GM18502 (cell line): ENCODE measurements at regions not wholly inside any gene's neighbourhood (a gene's known extent, or its start where the extent isn't known, plus 50 kb on each side); places are given as distances from the start of the nearest gene placed in this dataset.
"Not testable (repeated sequence)": the region's sequence is repeated elsewhere in the genome, so short reads cannot be mapped to it uniquely, and the experiment has no call there.

ENCODE experiments used
- ATAC-seq: cut with Tn5 transposase; IDR thresholded peaks from one replicate; pipeline ENCODE4 v1.9.1; 2021; ENCODE audit warnings: mild to moderate bottlenecking; ENCODE audit not compliant: unreplicated experiment, poor library complexity

DNA sequence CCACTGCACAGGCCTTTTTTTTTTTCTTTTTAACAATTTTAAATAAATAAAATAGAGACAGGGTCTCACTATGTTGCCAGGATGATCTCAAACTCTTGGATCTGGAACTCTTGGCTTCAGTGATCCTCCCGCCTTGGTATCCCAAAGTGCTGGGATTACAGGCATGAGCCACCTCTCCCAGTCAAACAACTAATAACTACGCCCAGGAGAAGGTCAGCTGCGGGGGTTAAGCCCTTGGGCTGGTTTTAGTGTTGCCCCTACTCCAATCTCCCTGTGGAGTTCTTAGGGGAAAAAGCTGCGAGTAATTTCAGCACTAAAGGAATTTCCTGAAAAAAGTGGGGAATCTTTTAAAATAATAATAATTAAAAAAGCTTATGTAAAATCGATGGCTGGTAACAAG lies 96.4 kb upstream of the XPO1 start:
- no peak for ATAC-seq

DNA sequence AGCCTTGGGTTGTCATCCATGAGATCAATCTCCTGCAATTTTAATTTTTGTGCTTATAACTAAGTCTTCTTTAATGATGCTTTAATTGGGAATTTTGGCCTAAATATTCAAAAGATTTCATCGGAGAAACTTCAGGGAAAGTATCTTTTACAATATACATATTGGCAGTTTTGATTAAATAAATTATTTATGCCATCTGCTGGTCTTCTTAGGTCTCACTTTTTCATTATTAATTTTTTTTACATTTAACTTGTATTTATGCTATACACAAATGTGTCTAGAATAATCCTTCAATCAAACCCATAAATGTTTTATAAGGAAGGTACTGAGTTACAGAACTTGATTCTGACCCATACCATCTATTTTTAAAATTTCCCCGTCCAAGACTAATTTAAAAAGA lies 95.1 kb upstream of the XPO1 start:
- ATAC-seq, result no peak

DNA sequence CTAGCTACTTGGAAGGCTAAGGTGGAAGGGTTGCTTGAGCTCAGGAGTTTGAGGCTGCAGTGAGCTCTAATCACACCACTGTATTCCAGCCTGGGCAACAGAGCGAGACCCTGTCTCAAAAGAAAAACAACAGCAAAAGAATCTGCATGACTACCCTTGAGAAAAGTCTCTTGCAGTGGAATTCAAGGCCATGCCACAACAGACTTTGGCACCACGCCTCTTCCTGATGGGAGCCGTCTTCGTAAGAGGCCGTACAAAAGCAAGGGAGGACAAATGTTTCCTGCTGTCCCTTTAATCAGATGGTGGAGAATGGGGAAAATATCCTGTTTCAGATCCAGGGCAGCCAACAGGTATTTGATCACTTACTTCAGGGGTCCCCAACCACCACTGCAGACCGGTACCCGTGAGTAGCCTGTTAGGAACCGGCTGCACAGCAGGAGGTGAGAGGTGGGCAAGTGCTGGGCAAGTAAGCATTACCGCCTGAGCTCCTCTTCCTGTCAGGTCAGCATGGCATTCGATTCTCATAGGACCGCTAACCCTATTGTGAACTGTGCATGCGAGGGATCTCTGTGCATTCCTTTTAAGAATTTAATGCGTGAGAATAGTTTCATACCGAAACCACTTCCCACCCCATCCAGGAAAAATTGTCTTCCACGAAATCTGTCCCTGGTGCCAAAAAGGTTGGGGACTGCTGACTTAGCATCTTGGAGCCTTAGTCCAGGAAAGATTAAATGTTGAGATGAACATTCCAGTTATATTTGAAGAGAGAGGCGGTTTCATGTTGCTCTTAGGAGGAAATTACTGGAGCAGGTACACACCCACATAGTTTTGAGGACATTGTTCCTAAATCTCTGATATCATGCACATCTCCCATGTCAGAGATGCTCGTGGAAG lies 94.4 kb upstream of the XPO1 start:
- no peak for ATAC-seq

DNA sequence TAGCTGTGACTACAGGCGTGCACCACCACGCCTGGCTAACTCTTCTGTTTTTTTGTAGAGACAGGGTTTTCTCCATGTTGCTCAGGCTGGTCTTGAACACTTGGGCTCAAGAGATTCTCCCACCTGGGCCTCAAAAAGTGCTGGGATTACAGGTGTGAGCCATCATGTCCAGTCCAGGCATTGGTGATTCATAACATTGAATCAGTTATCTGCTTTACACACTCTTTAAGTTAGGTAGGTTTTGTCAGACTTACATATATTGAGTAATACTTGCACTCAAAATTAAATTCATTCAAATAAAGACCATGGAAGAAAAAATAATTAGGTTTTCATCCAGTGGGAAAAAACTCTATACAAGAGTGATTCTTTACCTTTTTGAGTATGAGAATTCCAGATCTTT lies 93.2 kb upstream of the XPO1 start:
- ATAC-seq, result no peak

DNA sequence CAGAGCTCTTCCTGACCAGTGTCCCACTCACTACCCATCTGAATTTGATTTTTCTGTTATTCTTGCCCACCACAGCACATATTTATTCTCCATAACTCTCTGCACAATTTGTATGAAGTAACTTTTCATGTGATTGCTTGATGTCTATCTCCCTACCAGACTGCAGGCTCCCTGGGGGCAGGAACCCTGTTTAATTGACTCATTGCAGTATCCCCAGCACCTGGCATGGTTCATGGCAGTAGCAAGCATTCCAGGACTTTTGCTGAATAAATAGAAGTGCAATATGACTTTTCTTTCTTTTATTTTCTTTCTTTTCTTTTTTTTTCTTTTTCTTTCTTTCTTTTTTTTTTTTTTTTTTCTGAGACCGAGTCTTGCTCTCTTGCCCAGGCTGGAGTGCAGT lies 88.7 kb upstream of the XPO1 start:
- no peak for ATAC-seq

DNA sequence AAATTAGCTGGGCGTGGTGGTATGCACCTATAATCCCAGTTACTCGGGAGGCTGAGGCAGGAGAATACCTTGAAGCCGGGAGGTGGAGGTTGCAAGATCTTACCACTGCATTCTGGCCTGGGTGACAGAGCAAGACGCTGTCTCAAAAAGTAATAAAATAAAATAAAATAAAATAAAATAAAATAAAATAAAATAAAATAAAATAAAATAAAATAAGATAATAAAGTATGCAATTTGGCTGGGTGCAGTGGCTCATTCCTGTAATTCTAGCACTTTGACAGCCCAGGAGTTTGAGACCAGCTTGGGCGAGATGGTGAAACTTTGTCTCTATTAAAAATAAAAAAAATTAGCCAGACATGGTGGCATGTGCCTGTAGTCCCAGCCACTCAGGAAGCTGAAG lies 85.6 kb upstream of the XPO1 start:
- no peak for ATAC-seq

DNA sequence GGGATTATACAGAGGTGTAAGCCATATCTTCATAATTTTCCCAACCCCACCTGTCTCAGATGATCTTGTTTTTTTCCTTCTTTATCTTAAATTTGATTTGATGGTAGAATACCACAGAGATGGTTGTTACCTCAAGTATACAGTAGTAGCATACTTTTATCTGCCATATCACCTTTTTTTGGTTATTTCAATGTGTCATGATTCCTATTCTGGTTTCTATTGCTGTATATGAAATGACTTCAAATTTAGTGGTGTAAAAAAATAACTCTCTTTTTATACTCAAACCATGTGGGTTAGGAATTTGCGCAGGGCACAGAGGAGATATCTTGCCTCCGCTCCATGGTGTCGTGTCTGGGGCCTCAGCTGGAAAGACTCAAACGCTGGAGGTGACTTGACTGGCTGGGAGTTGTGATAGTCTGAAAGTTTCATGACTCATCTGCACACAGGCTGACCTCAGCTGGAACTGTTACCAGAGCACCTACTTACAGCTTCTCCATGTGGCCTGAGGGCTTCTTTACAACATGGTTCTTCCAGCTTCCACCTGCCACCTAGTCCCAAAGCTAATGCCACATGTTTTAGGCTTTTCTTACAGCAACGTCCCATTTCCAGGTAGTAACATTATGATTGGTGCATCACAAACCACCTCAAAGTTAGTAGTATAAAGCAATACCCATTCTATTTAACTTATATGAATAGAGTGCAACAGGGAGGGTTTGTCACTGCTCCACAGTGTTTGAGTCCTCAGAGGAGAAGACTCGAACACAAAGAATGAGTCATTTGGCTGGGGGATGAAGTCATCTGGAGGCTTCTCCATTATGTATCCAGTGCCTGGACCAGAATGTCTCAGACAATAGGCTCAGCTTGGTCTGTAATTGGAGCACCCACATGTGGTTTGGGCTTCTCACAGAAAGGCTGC lies 82.3 kb upstream of the XPO1 start:
- no peak for ATAC-seq

DNA sequence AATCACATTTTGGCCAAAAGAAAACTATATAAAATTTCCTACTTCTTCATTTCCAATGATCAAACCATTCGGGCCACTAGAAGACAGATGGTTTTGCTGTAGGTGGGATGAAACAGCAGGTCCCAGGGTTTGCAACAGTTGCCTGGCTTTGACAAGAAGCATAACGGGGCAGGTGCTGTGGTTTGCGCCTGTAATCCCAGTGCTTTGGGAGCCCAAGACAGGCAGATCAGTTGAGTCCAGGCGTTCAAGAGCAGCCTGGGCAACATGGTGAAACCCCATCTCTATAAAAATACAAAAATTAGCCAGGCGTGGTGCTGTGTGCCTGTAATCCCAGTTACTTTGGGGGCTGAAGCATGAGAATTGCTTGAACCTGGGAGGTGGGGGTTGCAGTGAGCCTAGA lies 81.4 kb upstream of the XPO1 start:
- ATAC-seq, result no peak

DNA sequence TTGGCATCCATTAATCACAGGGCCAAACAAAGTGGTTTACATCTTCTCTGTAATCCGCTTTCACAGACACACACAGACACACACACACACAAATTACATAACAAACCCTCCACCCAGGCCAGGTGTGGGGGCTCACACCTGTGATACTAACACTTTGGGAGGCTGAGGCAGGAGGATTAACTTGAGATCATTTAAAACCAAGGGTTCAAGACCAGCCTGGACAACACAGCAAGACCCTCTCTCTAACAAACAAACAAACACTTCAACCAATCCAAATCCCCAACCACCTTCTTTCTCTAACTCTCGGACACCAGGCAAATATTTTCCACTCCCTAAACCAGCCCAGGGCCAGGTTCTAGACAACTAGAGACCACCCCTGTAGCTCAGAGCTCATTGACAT lies 79.5 kb upstream of the XPO1 start:
- ATAC-seq, result no peak

DNA sequence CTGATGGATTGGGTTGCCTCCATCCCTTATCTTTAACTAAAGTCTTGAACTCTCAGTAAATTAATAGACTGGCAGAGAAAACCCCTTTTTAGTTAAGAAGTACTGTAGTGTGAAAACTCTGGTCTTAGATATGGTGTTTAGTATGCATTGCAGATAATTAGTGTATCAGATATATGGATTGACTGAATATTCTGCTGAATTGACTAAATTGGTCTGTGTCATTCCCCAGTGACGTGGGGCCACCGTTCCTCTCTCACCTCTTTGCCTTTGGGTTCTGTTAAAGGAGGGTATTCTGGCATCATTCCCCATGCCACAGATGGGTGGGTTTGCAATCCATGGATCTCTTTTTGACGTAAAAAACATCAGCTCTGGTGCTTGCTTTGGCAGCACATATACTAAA lies 67.1 kb upstream of the XPO1 start:
- ATAC-seq, result no peak

DNA sequence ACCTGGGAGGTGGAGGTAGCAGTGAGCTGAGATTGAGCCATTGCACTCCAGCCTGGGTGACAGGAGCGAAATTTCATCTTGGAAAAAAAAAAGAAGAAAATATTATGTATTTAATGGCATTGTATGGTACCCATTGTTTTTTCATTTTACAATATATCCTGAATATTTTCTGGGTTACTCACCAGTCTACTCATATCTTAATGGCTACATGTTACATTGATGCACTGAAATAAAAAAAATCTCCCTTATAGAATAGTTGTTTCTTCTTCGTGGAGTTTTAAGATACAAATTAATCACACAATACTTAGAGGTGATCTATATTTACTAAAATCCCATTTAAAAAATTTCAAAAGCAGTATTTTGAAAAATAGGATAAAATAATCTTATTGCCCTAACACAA lies 66.3 kb upstream of the XPO1 start:
- no peak for ATAC-seq

DNA sequence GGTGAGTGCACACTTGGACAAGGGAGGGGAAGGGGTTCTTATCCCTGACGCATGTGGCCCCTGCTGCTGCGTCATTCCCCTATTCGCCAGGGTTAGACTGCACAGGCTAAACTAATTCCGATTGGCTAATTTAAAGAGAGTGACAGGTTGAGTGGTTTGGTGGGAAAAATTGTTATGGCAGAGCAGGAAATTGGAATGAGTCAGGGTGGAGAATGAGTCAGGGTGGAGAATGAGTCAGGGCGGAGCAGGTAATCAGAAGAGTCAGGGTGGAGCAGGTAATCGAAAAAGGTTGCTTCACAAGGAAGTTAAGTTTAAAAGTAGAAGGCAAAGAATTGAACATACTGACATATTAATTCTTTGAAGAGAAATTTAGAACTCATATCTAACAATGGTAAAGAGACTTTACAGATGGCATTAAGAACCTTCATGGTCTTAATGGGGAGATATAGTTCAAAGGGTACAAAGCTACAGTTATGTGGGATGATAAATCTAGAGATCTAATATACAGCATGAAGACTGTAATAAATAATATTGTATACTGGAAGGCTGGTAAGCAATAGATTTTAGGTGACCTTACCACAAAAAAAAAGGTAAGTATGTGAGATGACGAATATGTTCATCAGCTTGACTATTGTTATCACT lies 60.5 kb upstream of the XPO1 start:
- not testable (repeated sequence) for ATAC-seq

DNA sequence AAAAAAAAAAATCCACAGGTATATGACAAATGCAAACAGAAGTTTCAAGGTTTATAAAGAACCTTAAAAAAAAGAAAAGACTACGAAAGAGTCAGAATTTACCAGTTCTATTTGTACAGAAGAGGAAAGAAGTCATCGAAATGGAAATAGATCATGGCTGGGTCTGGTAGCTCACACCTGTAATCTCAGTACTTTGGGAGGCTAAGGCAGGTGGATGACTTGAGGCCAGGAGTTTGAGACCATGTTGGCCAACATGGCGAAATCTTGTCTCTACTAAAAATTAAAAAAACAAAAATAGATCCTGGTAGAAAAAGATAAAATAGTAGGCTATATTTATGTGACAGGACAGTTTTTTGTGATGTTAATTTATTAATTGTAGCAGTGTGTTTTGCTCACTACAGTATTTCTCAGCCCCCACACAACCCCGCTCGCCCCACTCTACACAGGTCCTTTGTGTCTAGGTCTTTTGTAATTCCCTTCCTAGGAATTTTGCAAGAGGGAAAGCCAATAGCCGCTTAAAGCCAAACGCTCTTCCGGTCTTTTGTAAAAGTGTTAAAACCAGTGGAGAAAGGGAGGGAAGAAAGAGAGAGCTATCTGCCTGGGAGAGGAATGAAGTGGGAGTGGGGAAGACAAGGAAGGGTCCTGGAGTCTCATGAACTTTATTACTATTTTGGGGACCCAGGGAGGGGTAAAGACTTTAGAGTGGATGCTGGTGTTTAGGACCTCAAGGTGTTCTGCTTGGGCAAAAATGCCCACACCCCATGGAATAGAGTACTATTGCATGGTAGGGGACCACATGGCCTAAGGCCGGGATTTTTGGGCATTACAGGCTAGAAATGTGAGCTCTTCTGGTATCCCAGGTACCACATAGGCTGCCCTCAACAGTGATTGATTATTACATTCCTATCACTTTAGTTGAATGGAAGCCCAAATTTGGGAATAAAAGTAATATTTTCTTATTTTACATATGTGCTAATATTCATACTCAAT lies 59.4 kb upstream of the XPO1 start:
- no peak for ATAC-seq

DNA sequence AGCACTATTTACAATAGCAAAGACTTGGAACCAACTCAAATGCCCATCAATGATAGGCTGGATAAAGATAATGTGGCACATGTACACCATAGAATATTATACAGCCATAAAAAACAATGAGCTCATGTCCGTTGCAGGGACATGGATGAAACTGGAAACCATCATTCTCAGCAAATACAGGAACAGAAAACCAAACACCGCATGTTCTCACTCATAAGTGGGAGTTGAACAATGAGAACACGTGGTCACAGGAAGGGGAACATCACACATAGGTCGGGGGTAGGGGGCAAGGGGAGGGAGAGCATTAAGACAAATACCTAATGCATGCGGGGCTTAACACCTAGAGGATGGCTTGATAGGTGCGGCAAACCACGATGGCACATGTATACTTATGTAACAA lies 56.0 kb upstream of the XPO1 start:
- ATAC-seq, result not testable (repeated sequence)

DNA sequence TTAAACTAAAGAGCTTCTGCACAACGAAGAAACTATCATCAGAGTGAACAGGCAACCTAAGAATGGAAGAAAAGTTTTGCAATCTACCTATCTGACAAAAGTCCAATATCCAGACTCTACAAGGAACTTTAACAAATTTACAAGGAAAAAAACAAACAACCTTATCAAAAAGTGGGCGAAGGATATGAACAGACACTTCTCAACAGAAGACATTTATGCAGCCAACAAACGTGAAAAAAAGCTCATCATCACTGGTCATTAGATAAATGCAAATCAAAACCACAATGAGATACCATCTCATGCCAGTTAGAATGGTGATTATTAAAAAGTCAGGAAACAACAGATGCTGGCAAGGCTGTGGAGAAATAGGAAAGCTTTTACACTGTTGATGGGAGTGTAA lies 55.5 kb upstream of the XPO1 start:
- ATAC-seq, result not testable (repeated sequence)

DNA sequence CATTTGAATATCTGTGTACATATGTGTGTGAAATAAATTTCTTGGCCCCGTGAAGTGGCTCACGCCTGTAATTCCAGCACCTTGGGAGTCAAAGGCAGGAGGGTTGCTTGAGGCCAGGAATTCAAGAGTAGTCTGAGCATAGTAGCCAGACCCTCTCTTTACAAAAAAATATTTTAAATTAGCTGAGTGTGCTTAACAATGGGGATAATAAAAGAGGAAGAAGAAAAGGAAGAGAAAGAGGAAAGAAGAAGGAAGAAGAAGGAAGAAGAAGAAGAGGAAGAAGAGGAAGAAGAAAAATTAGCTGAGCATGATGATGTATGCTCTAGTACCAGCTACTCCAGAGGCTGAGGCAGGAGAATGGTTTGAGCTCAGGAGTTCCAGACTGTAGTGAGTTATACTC lies 52.1 kb upstream of the XPO1 start:
- no peak for ATAC-seq

DNA sequence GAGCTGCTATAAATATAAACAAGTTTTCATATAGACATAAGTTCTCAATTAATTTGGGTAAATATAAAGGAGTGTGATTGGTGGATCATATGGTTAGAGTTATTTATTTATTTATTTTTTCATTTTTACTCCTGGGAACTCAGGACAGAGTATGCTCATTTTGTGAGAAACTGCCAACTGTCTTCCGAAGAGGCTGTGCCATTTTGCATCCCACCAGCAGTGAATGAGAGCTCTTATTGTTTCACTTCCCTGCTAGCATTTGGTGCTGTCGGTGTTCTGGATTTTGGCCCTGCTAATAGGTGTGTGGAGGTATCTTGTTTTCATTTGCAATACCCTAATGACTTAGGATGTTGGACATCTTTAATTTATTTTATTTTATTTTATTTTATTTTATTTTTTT lies 50.4 kb upstream of the XPO1 start:
- no peak for ATAC-seq
